ENCODE measurements at regions not wholly inside any gene's neighbourhood (a gene's known extent, or its start where the extent isn't known, plus 50 kb on each side); places are given as distances from the start of the nearest gene placed in this dataset.
"Not testable (repeated sequence)": the region's sequence is repeated elsewhere in the genome, so short reads cannot be mapped to it uniquely, and the experiment has no call there.

- POLR2A ChIA-PET: no interaction called here
- no peaks in the 10 kb centered on the region for H3K27me3 Mint-ChIP-seq (ENCODE audit: insufficient read depth, unreplicated experiment)
- no peak overlapping the region for H3K4me3 Mint-ChIP-seq (ENCODE audit: unreplicated experiment)
- peaks cover 7% of the 10 kb centered on the region for H3K9me3 Mint-ChIP-seq (ENCODE audit: unreplicated experiment)
- no peak overlapping the region for H3K27ac Mint-ChIP-seq (ENCODE audit: low read depth, unreplicated experiment)
- TF ChIP-seq CTCF (IDR thresholded peaks at IDR 0.05; ENCODE audit: unreplicated experiment): no peak
- no peaks in the 10 kb centered on the region for H3K36me3 Mint-ChIP-seq (ENCODE audit: insufficient read depth, unreplicated experiment)
- intact Hi-C loops (cut with micrococcal nuclease): no loop called here
- BruUV-seq (replicated peaks): no TSS peak
- H3K4me1 Mint-ChIP-seq (ENCODE audit: insufficient read depth, unreplicated experiment): no peaks in the 10 kb centered on the region
- no peak for DNase-seq (ENCODE audit: unreplicated experiment)
- CTCF ChIA-PET: no interaction called here
Observed at GRCh38 chr3:84717894-84718293, 240.9 kb upstream of the CADM2 start.

- peak; percentile 91 for DNase-seq (ENCODE audit: unreplicated experiment)
- H3K4me3 Mint-ChIP-seq (ENCODE audit: unreplicated experiment): no peak overlapping the region
- BruUV-seq (replicated peaks): no TSS peak
- no peak for TF ChIP-seq CTCF (IDR thresholded peaks at IDR 0.05; ENCODE audit: unreplicated experiment)
- peaks cover 8% of the 10 kb centered on the region for H3K4me1 Mint-ChIP-seq (ENCODE audit: insufficient read depth, unreplicated experiment)
- H3K36me3 Mint-ChIP-seq (ENCODE audit: insufficient read depth, unreplicated experiment): no peaks in the 10 kb centered on the region
- ChIA-PET CTCF (no interaction called here), POLR2A (no interaction called here)
- H3K9me3 Mint-ChIP-seq (ENCODE audit: unreplicated experiment): no peaks in the 10 kb centered on the region
- intact Hi-C loops (cut with micrococcal nuclease): no loop called here
- no peaks in the 10 kb centered on the region for H3K27me3 Mint-ChIP-seq (ENCODE audit: insufficient read depth, unreplicated experiment)
- peak overlapping the region; percentile 9 for H3K27ac Mint-ChIP-seq (ENCODE audit: low read depth, unreplicated experiment)
Observed at GRCh38 chr3:84724877-84725276, 233.9 kb upstream of the CADM2 start.

- ChIA-PET CTCF (interaction anchor here (0.6 kb wide), 1 partner anchor 78 kb away, joined by 5 read pairs; no protein-coding TSS in a partner anchor), POLR2A (no interaction called here)
- peaks cover 8% of the 10 kb centered on the region for H3K4me1 Mint-ChIP-seq (ENCODE audit: insufficient read depth, unreplicated experiment)
- no peaks in the 10 kb centered on the region for H3K9me3 Mint-ChIP-seq (ENCODE audit: unreplicated experiment)
- no peaks in the 10 kb centered on the region for H3K27me3 Mint-ChIP-seq (ENCODE audit: insufficient read depth, unreplicated experiment)
- TF ChIP-seq CTCF (IDR thresholded peaks at IDR 0.05; ENCODE audit: unreplicated experiment): no peak
- no peaks in the 10 kb centered on the region for H3K36me3 Mint-ChIP-seq (ENCODE audit: insufficient read depth, unreplicated experiment)
- DNase-seq (ENCODE audit: unreplicated experiment): no peak
- BruUV-seq (replicated peaks): no TSS peak
- H3K27ac Mint-ChIP-seq (ENCODE audit: low read depth, unreplicated experiment): peak overlapping the region; percentile 69
- H3K4me3 Mint-ChIP-seq (ENCODE audit: unreplicated experiment): no peak overlapping the region
- intact Hi-C loops (cut with micrococcal nuclease): no loop called here
Observed at GRCh38 chr3:84727616-84728015, 231.2 kb upstream of the CADM2 start.

- DNase-seq (ENCODE audit: unreplicated experiment); H3K9me3 Mint-ChIP-seq (ENCODE audit: unreplicated experiment); H3K27me3 Mint-ChIP-seq (ENCODE audit: insufficient read depth, unreplicated experiment); CTCF ChIA-PET; H3K4me1 Mint-ChIP-seq (ENCODE audit: insufficient read depth, unreplicated experiment); BruUV-seq (replicated peaks); POLR2A ChIA-PET; intact Hi-C loops (cut with micrococcal nuclease); H3K36me3 Mint-ChIP-seq (ENCODE audit: insufficient read depth, unreplicated experiment); H3K4me3 Mint-ChIP-seq (ENCODE audit: unreplicated experiment); H3K27ac Mint-ChIP-seq (ENCODE audit: low read depth, unreplicated experiment): not testable (repeated sequence)
Observed at GRCh38 chr3:84734731-84735130, 224.1 kb upstream of the CADM2 start.

GRCh38 chr3:84738086-84738485 is 220.7 kb upstream of the CADM2 start:
- Mint-ChIP-seq H3K4me1 (ENCODE audit: insufficient read depth, unreplicated experiment) (no peaks in the 10 kb centered on the region), H3K9me3 (ENCODE audit: unreplicated experiment) (no peaks in the 10 kb centered on the region), H3K27ac (ENCODE audit: low read depth, unreplicated experiment) (no peak overlapping the region), H3K27me3 (ENCODE audit: insufficient read depth, unreplicated experiment) (no peaks in the 10 kb centered on the region), H3K4me3 (ENCODE audit: unreplicated experiment) (no peak overlapping the region), H3K36me3 (ENCODE audit: insufficient read depth, unreplicated experiment) (no peaks in the 10 kb centered on the region)
- TF ChIP-seq CTCF (IDR thresholded peaks at IDR 0.05; ENCODE audit: unreplicated experiment): no peak
- CTCF ChIA-PET: interaction anchor here (0.7 to 1.1 kb wide), 2 partner anchors 44 to 79 kb away, joined by 3 to 4 read pairs; no protein-coding TSS in a partner anchor
- BruUV-seq (replicated peaks): no TSS peak
- intact Hi-C loops (cut with micrococcal nuclease): no loop called here
- POLR2A ChIA-PET: no interaction called here
- no peak for DNase-seq (ENCODE audit: unreplicated experiment)

Data from MCF 10A (cell line).